HFFc6 (cell line): ENCODE measurements at regions not wholly inside any gene's neighbourhood (a gene's known extent, or its start where the extent isn't known, plus 50 kb on each side); places are given as distances from the start of the nearest gene placed in this dataset. TPM values are rescaled to one million over a fixed set of nuclear protein-coding genes. Genes with fewer than 3 reads are reported as not detected.

Experiments
- DNase-seq: peaks from one replicate; pipeline ENCODE4 v3.0.0-alpha.2; 2018
- H3K27ac Mint-ChIP-seq: 2 replicates; pipeline ENCODE4 v1.8.0; 2020; ENCODE audit warnings: mild to moderate bottlenecking, mixed read lengths
- H3K27me3 Mint-ChIP-seq: 2 replicates; pipeline ENCODE4 v1.8.0; 2021; ENCODE audit warnings: mild to moderate bottlenecking, moderate library complexity, mixed read lengths; ENCODE audit not compliant: insufficient read depth
- H3K36me3 Mint-ChIP-seq: 2 replicates; pipeline ENCODE4 v1.8.0; 2021; ENCODE audit warnings: low read depth, mixed read lengths
- H3K4me1 Mint-ChIP-seq: 2 replicates; pipeline ENCODE4 v1.8.0; 2020; ENCODE audit warnings: low read depth, mixed read lengths
- H3K4me3 Mint-ChIP-seq: 2 replicates; pipeline ENCODE4 v1.8.0; 2020; ENCODE audit warnings: mild to moderate bottlenecking, moderate library complexity, mixed read lengths
- H3K9me3 Mint-ChIP-seq: 2 replicates; pipeline ENCODE4 v1.8.0; 2020; ENCODE audit warnings: mild to moderate bottlenecking, mixed read lengths
- microRNA-seq: library from miRNA; unstranded; fragments of <30 nt; microRNA quantifications from one replicate; pipeline ENCODE4, GENCODE V29; 2019
- TF ChIP-seq, protein P1 (sequence below): fragments of 200-600 bp; sonication (generic); IDR thresholded peaks from 2 replicates; pipeline ENCODE4 v1.5.0; 2021; ENCODE audit warnings: antibody characterized with exemption, mild to moderate bottlenecking

- H3K27me3 Mint-ChIP-seq = peaks cover 29% of the 10 kb centered on the region
- H3K36me3 Mint-ChIP-seq = no peaks in the 10 kb centered on the region
- TF ChIP-seq, protein P1, sequence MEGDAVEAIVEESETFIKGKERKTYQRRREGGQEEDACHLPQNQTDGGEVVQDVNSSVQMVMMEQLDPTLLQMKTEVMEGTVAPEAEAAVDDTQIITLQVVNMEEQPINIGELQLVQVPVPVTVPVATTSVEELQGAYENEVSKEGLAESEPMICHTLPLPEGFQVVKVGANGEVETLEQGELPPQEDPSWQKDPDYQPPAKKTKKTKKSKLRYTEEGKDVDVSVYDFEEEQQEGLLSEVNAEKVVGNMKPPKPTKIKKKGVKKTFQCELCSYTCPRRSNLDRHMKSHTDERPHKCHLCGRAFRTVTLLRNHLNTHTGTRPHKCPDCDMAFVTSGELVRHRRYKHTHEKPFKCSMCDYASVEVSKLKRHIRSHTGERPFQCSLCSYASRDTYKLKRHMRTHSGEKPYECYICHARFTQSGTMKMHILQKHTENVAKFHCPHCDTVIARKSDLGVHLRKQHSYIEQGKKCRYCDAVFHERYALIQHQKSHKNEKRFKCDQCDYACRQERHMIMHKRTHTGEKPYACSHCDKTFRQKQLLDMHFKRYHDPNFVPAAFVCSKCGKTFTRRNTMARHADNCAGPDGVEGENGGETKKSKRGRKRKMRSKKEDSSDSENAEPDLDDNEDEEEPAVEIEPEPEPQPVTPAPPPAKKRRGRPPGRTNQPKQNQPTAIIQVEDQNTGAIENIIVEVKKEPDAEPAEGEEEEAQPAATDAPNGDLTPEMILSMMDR = no peak
- DNase-seq = no peak
- peaks cover 7% of the 10 kb centered on the region for H3K4me1 Mint-ChIP-seq
- no peaks in the 10 kb centered on the region; the same call in 1 of the 2 replicates for H3K9me3 Mint-ChIP-seq
- no peak overlapping the region for H3K4me3 Mint-ChIP-seq
- H3K27ac Mint-ChIP-seq = no peak overlapping the region
These were observed 51.3 kb upstream of the HAND1 start for GRCh38 chr5:154529282-154529681.

GRCh38 chr5:154528005-154528594, 50.1 kb upstream of the HAND1 start:
- no peaks in the 10 kb centered on the region; the same call in 1 of the 2 replicates for H3K9me3 Mint-ChIP-seq
- TF ChIP-seq, protein P1 = no peak
- no peaks in the 10 kb centered on the region for H3K36me3 Mint-ChIP-seq
- H3K27ac Mint-ChIP-seq = no peak overlapping the region
- DNase-seq = no peak
- peaks cover 18% of the 10 kb centered on the region for H3K4me1 Mint-ChIP-seq
- no peak overlapping the region for H3K4me3 Mint-ChIP-seq
- peaks cover 32% of the 10 kb centered on the region for H3K27me3 Mint-ChIP-seq

Small RNAs in the stretch of these regions (microRNA-seq; reads per million reads assigned to microRNA genes)
- gene MIR1303 (not detected), gene MIR3141 (not detected)
